HepG2 (cell line): ENCODE measurements at regions not wholly inside any gene's neighbourhood (a gene's known extent, or its start where the extent isn't known, plus 50 kb on each side); places are given as distances from the start of the nearest gene placed in this dataset.

Experiments
- ATAC-seq: fragments of 200-7000 bp; cut with Tn5 transposase; 3 replicates; pipeline ENCODE4 v1.9.1; 2020; ENCODE audit warnings: mild to moderate bottlenecking, moderate library complexity
- BruUV-seq: library from RNA; stranded (reverse); fragments of 400-500 nt; replicated peaks from 2 replicates; lab custom pipeline; 2021; lab: Mats Ljungman, UMichigan
- CTCF ChIA-PET: fragments of 300-600 bp; formaldehyde crosslinking; extraction: SDS; loops from one replicate; lab custom pipeline; 2021; ENCODE audit warnings: low total read pairs, inconsistent platforms, low intra/inter-chr PET ratio; lab: Yijun Ruan, JAX
- POLR2A ChIA-PET: fragments of 350-600 bp; sonication (Branson Sonifier 250); formaldehyde crosslinking; loops from one replicate; lab custom pipeline; 2020; ENCODE audit warnings: antibody characterized with exemption, inconsistent platforms; lab: Yijun Ruan, JAX
- DNase-seq: peaks from one replicate; pipeline ENCODE4 v3.0.0-alpha.2; 2015; ENCODE audit warnings: low spot score
- FAIRE-seq: peaks from 3 replicates; lab custom pipeline; 2011; peaks lifted over from hg19 to GRCh38; lab: Jason Lieb, UNC
- H2AFZ ChIP-seq: one replicate; pipeline ENCODE4 v1.6.1; 2011; ENCODE audit warnings: low read length, inconsistent platforms
- H3K27ac ChIP-seq: fragments of 300-600 bp; 3 replicates; pipeline ENCODE4 v1.8.0; 2011; ENCODE audit warnings: mixed run types, mild to moderate bottlenecking, mixed read lengths, low read length, inconsistent platforms; ENCODE audit not compliant: insufficient read depth; ENCODE audit errors: extremely low read length
- H3K27me3 ChIP-seq, 2 experiments: fragments of 200-600 bp in 1 of 2; 2 replicates in 1 of 2; 3 replicates in 1 of 2; pipeline versions ENCODE4 v1.6.0 to v1.8.0; 2011; ENCODE audit warnings: low read length in 2 of 2, mild to moderate bottlenecking in 2 of 2, moderate library complexity in 2 of 2, inconsistent platforms in 1 of 2; ENCODE audit not compliant: insufficient read depth in 2 of 2, control insufficient read depth in 1 of 2
- H3K36me3 ChIP-seq, 2 experiments: fragments of 200-600 bp in 1 of 2; replicated peaks in 1 of 2; 2 replicates in 1 of 2; 3 replicates in 1 of 2; pipeline versions ENCODE4 v1.5.1 to v1.8.0; 2011; ENCODE audit warnings: low read length in 2 of 2, inconsistent platforms in 1 of 2; ENCODE audit not compliant: insufficient read depth in 2 of 2, control insufficient read depth in 1 of 2
- H3K4me1 ChIP-seq: 2 replicates; pipeline ENCODE4 v1.5.1; 2012; ENCODE audit warnings: low read length, inconsistent platforms; ENCODE audit not compliant: insufficient read depth
- H3K4me2 ChIP-seq: 2 replicates; pipeline ENCODE4 v1.6.0; 2011; ENCODE audit warnings: low read depth, low read length, inconsistent platforms
- H3K4me3 ChIP-seq, 3 experiments: fragments of 200-600 bp in 1 of 3; sonication (generic), shearing (Covaris generic) in 1 of 3; replicated peaks in 1 of 3; 2 replicates each; pipeline ENCODE4 v1.5.1; 2011 to 2016; ENCODE audit warnings: low read length in 3 of 3, inconsistent platforms in 2 of 3, low read depth in 2 of 3, mild to moderate bottlenecking in 2 of 3, control low read depth in 1 of 3, mixed read lengths in 1 of 3; ENCODE audit not compliant: insufficient read depth in 1 of 3
- H3K79me2 ChIP-seq: one replicate; pipeline ENCODE4 v1.6.1; 2011; ENCODE audit warnings: low read length, inconsistent platforms; ENCODE audit not compliant: insufficient read depth
- H3K9ac ChIP-seq: 2 replicates; pipeline ENCODE4 v1.6.0; 2011; ENCODE audit warnings: mild to moderate bottlenecking, low read depth, low read length, inconsistent platforms; ENCODE audit not compliant: insufficient read depth
- H3K9me3 ChIP-seq: 2 replicates; pipeline ENCODE4 v1.5.1; 2012; ENCODE audit warnings: mild to moderate bottlenecking, low read length
- H4K20me1 ChIP-seq: 2 replicates; pipeline ENCODE4 v1.6.0; 2011; ENCODE audit warnings: inconsistent platforms, mild to moderate bottlenecking, low read length, moderate library complexity; ENCODE audit not compliant: insufficient read depth
- BRD4 ChIP-seq: sonication (generic); formaldehyde crosslinking; IDR thresholded peaks from 2 replicates; pipeline ENCODE4 v1.4.0; 2020; ENCODE audit warnings: missing genetic modification reagents
- EED ChIP-seq: sonication (generic); formaldehyde crosslinking; IDR thresholded peaks from 2 replicates; pipeline ENCODE4 v1.5.0; 2020; ENCODE audit warnings: mild to moderate bottlenecking, missing genetic modification reagents
- EP300 ChIP-seq, 3 experiments: sonication (generic) in 1 of 3; formaldehyde crosslinking in 1 of 3; IDR thresholded peaks; 2 replicates each; pipeline versions ENCODE4 v1.5.1 to v1.6.1; 2011 to 2020; ENCODE audit warnings: low read depth in 2 of 3, low read length in 2 of 3, borderline replicate concordance in 1 of 3, improper control_type of control experiment in 1 of 3, mild to moderate bottlenecking in 1 of 3, missing genetic modification reagents in 1 of 3, moderate library complexity in 1 of 3
- GABPA ChIP-seq, 2 experiments: IDR thresholded peaks; 2 replicates each; pipeline ENCODE4 v1.6.1; 2011 to 2016; ENCODE audit warnings: low read depth in 2 of 2, low read length in 1 of 2, missing biosample characterization in 1 of 2, missing genetic modification characterization in 1 of 2
- SMC3 ChIP-seq: IDR thresholded peaks from 2 replicates; pipeline ENCODE4 v1.6.1; 2011; ENCODE audit warnings: low read length, improper control_type of control experiment
- STAG1 ChIP-seq: sonication (generic); formaldehyde crosslinking; IDR thresholded peaks from 2 replicates; pipeline ENCODE4 v1.4.0; 2020; ENCODE audit warnings: missing genetic modification reagents
- TAF15 ChIP-seq: fragments of 200-400 bp; formaldehyde crosslinking; IDR thresholded peaks from one replicate; pipeline ENCODE4 v1.6.1; 2018; ENCODE audit warnings: mild to moderate bottlenecking, low read depth, low read length; ENCODE audit not compliant: poor library complexity, severe bottlenecking
- ZBTB42 ChIP-seq: sonication (generic); formaldehyde crosslinking; IDR thresholded peaks from 2 replicates; pipeline ENCODE4 v1.5.0; 2020; ENCODE audit warnings: mild to moderate bottlenecking, missing genetic modification reagents
- ZKSCAN5 ChIP-seq: sonication (generic); formaldehyde crosslinking; IDR thresholded peaks from 2 replicates; pipeline ENCODE4 v1.5.1; 2020; ENCODE audit warnings: mild to moderate bottlenecking, missing genetic modification reagents
- ZNF20 ChIP-seq: sonication (generic); formaldehyde crosslinking; IDR thresholded peaks from 2 replicates; pipeline ENCODE4 v1.4.0; 2020; ENCODE audit warnings: mild to moderate bottlenecking, moderate library complexity, missing genetic modification reagents
- ZNF44 ChIP-seq: sonication (generic); formaldehyde crosslinking; IDR thresholded peaks from 2 replicates; pipeline ENCODE4 v1.5.1; 2020; ENCODE audit warnings: mild to moderate bottlenecking, missing genetic modification reagents
- ZNF644 ChIP-seq: IDR thresholded peaks from 2 replicates; pipeline ENCODE4 v1.6.1; 2016; ENCODE audit warnings: low read depth
- WGBS: methylation state at CpG from one replicate; pipeline ENCODE4 v1.1.6; 2017; ENCODE audit warnings: low lambda C conversion rate; 5-methylcytosine and 5-hydroxymethylcytosine counted together
- in situ Hi-C: cut with HindIII; loops from 2 replicates; pipeline ENCODE4 v1.10.0; 2017; ENCODE audit warnings: low pct_unique_long_range_greater_than_20kb; ENCODE audit not compliant: extremely low pct_ligation_motif_present
- intact Hi-C: fragments of 100-400 bp; cut with micrococcal nuclease; formaldehyde crosslinking; loops from one replicate; pipeline ENCODE4 v1.10.0; 2022; ENCODE audit not compliant: unreplicated experiment
- TF ChIP-seq, protein P1 (sequence below): sonication (generic); formaldehyde crosslinking; IDR thresholded peaks from 2 replicates; pipeline ENCODE4 v1.4.0; 2020; ENCODE audit warnings: mild to moderate bottlenecking, missing genetic modification reagents
- TF ChIP-seq, protein P2 (sequence below): sonication (generic); formaldehyde crosslinking; IDR thresholded peaks from 2 replicates; pipeline ENCODE4 v1.4.0; 2020; ENCODE audit warnings: missing genetic modification reagents, mild to moderate bottlenecking, borderline replicate concordance
- TF ChIP-seq, protein P3 (sequence below): sonication (generic); formaldehyde crosslinking; IDR thresholded peaks from 2 replicates; pipeline ENCODE4 v1.5.1; 2020; ENCODE audit warnings: missing genetic modification reagents, mild to moderate bottlenecking, borderline replicate concordance

DNA sequence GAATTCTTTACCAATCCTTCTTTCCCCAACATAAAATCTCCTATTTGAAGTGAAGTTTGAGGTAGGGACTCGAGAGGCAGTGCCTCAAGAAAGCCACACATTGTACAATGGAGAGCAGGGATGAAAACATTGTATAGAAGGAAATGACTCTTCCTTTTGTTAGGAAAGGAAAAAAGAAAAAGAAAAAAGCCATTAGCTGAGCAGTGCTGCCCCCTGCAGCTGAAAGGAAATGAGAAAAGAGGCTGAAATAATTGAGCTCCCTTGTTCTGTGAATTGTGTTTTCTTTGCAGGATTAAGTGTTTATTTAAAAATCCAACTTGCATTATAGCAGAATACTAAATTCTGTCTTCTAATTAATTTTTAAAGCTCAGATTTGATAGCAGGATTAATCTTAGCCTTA is 162.9 kb upstream of the SASH1 start:
- Histone ChIP-seq H3K4me2 (no peak overlapping the region), H3K4me3 (no peak overlapping the region), H3K4me1 (peaks cover 7% of the 10 kb centered on the region; the same call in 1 of the 2 replicates), H3K79me2 (no peaks in the 10 kb centered on the region), H3K9me3 (no peaks in the 10 kb centered on the region), H3K27me3 (no peaks in the 10 kb centered on the region), H3K9ac (no peak overlapping the region), H3K27ac (no peak overlapping the region), H4K20me1 (no peaks in the 10 kb centered on the region), H2AFZ (no peak overlapping the region), H3K36me3 (no peaks in the 10 kb centered on the region)
- 8% methylated on average over 1 of the region's 1 CpG for WGBS
- CTCF ChIA-PET: interaction anchor here (1.6 kb wide), 1 partner anchor 284 kb away, joined by 8 read pairs; no protein-coding TSS in a partner anchor
- intact Hi-C loops: no loop called here
- FAIRE-seq (no peak), DNase-seq (no peak), ATAC-seq (peak; percentile 59)
- no TSS peak for BruUV-seq
- in situ Hi-C loops: loop anchor here (5.0 kb wide), 1 partner anchor 283 kb away; no protein-coding TSS in a partner anchor
- POLR2A ChIA-PET: interaction anchor here (0.6 kb wide), 1 partner anchor 181 kb away, joined by 4 read pairs; no protein-coding TSS in a partner anchor
- TF ChIP-seq ZNF644 (CRISPR knock-in tag) (no peak), ZKSCAN5 (no peak), GABPA (IDR thresholded peaks at IDR 0.05; ENCODE audit: low read depth, low read length) (no peak), GABPA (CRISPR knock-in tag; IDR thresholded peaks at IDR 0.05; ENCODE audit: low read depth) (0 out of 2 replicates have a peak, but pooled peaks have one; percentile 23), SMC3 (peak; percentile 21; the same call in 1 of the 2 replicates), ZNF20 (no peak), TAF15 (no peak), ZBTB42 (CRISPR knock-in tag) (no peak), ZNF44 (no peak), EP300 (IDR thresholded peaks at IDR 0.05; ENCODE audit: low read depth in 2 of 2, low read length in 2 of 2) (no peak), EP300 (CRISPR knock-in tag; IDR thresholded peaks at IDR 0.05; ENCODE audit: borderline replicate concordance) (no peak), EED (CRISPR knock-in tag) (no peak), BRD4 (no peak), STAG1 (peak; percentile 54)
- TF ChIP-seq, protein P1, sequence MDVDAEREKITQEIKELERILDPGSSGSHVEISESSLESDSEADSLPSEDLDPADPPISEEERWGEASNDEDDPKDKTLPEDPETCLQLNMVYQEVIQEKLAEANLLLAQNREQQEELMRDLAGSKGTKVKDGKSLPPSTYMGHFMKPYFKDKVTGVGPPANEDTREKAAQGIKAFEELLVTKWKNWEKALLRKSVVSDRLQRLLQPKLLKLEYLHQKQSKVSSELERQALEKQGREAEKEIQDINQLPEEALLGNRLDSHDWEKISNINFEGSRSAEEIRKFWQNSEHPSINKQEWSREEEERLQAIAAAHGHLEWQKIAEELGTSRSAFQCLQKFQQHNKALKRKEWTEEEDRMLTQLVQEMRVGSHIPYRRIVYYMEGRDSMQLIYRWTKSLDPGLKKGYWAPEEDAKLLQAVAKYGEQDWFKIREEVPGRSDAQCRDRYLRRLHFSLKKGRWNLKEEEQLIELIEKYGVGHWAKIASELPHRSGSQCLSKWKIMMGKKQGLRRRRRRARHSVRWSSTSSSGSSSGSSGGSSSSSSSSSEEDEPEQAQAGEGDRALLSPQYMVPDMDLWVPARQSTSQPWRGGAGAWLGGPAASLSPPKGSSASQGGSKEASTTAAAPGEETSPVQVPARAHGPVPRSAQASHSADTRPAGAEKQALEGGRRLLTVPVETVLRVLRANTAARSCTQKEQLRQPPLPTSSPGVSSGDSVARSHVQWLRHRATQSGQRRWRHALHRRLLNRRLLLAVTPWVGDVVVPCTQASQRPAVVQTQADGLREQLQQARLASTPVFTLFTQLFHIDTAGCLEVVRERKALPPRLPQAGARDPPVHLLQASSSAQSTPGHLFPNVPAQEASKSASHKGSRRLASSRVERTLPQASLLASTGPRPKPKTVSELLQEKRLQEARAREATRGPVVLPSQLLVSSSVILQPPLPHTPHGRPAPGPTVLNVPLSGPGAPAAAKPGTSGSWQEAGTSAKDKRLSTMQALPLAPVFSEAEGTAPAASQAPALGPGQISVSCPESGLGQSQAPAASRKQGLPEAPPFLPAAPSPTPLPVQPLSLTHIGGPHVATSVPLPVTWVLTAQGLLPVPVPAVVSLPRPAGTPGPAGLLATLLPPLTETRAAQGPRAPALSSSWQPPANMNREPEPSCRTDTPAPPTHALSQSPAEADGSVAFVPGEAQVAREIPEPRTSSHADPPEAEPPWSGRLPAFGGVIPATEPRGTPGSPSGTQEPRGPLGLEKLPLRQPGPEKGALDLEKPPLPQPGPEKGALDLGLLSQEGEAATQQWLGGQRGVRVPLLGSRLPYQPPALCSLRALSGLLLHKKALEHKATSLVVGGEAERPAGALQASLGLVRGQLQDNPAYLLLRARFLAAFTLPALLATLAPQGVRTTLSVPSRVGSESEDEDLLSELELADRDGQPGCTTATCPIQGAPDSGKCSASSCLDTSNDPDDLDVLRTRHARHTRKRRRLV: no peak
- TF ChIP-seq, protein P2, sequence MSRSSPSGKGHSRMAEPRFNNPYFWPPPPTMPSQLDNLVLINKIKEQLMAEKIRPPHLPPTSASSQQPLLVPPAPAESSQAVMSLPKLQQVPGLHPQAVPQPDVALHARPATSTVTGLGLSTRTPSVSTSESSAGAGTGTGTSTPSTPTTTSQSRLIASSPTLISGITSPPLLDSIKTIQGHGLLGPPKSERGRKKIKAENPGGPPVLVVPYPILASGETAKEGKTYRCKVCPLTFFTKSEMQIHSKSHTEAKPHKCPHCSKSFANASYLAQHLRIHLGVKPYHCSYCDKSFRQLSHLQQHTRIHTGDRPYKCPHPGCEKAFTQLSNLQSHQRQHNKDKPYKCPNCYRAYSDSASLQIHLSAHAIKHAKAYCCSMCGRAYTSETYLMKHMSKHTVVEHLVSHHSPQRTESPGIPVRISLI: 0 out of 2 replicates have a peak, but pooled peaks have one; percentile 15
- TF ChIP-seq, protein P3, sequence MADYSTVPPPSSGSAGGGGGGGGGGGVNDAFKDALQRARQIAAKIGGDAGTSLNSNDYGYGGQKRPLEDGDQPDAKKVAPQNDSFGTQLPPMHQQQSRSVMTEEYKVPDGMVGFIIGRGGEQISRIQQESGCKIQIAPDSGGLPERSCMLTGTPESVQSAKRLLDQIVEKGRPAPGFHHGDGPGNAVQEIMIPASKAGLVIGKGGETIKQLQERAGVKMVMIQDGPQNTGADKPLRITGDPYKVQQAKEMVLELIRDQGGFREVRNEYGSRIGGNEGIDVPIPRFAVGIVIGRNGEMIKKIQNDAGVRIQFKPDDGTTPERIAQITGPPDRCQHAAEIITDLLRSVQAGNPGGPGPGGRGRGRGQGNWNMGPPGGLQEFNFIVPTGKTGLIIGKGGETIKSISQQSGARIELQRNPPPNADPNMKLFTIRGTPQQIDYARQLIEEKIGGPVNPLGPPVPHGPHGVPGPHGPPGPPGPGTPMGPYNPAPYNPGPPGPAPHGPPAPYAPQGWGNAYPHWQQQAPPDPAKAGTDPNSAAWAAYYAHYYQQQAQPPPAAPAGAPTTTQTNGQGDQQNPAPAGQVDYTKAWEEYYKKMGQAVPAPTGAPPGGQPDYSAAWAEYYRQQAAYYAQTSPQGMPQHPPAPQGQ (CRISPR knock-in tag): no peak
